MM.1S (cell line): ENCODE measurements at regions not wholly inside any gene's neighbourhood (a gene's known extent, or its start where the extent isn't known, plus 50 kb on each side); places are given as distances from the start of the nearest gene placed in this dataset.
"Not testable (repeated sequence)": the region's sequence is repeated elsewhere in the genome, so short reads cannot be mapped to it uniquely, and the experiment has no call there.

Experiments used
- DNase-seq: peaks from one replicate; pipeline ENCODE4 v3.0.0-alpha.2; 2015
- H2AFZ ChIP-seq: fragments of 300-600 bp; sonication (generic); 2 replicates; pipeline ENCODE4 v1.6.0; 2016; ENCODE audit warnings: antibody characterized with exemption, low read length
- H3F3A ChIP-seq: fragments of 300-600 bp; sonication (generic); 2 replicates; pipeline ENCODE4 v1.6.1; 2016; ENCODE audit warnings: mild to moderate bottlenecking, antibody characterized with exemption, low read length, moderate library complexity, mixed read lengths; ENCODE audit not compliant: insufficient read depth
- H3K27ac ChIP-seq: fragments of 300-600 bp; sonication (generic); 2 replicates; pipeline ENCODE4 v1.5.1; 2016; ENCODE audit warnings: mild to moderate bottlenecking, low read length
- H3K27me3 ChIP-seq: fragments of 300-600 bp; sonication (generic); replicated peaks from 2 replicates; pipeline ENCODE4 v1.6.0; 2016; ENCODE audit warnings: low read length; ENCODE audit not compliant: insufficient read depth
- H3K36me3 ChIP-seq: fragments of 300-600 bp; sonication (generic); replicated peaks from 2 replicates; pipeline ENCODE4 v1.6.1; 2016; ENCODE audit warnings: mild to moderate bottlenecking, low read length, mixed read lengths; ENCODE audit not compliant: insufficient read depth
- H3K4me1 ChIP-seq: fragments of 300-600 bp; sonication (generic); 2 replicates; pipeline ENCODE4 v1.6.1; 2016; ENCODE audit warnings: low read length, mixed read lengths
- H3K4me2 ChIP-seq: fragments of 300-600 bp; sonication (generic); 2 replicates; pipeline ENCODE4 v1.6.0; 2016; ENCODE audit warnings: low read depth, low read length
- H3K4me3 ChIP-seq: fragments of 300-600 bp; sonication (generic); 2 replicates; pipeline ENCODE4 v1.5.1; 2016; ENCODE audit warnings: low read length, mixed read lengths
- H3K79me2 ChIP-seq: fragments of 300-600 bp; sonication (generic); 2 replicates; pipeline ENCODE4 v1.6.1; 2016; ENCODE audit warnings: mixed run types, low read length, mixed read lengths
- H3K9ac ChIP-seq: fragments of 300-600 bp; sonication (generic); 2 replicates; pipeline ENCODE4 v1.6.1; 2016; ENCODE audit warnings: low read length, mixed read lengths
- H3K9me2 ChIP-seq: fragments of 300-600 bp; sonication (generic); replicated peaks from 2 replicates; pipeline ENCODE4 v1.6.1; 2016; ENCODE audit warnings: mild to moderate bottlenecking, low read length, mixed read lengths; ENCODE audit not compliant: insufficient read depth
- H3K9me3 ChIP-seq: fragments of 300-600 bp; sonication (generic); replicated peaks from 2 replicates; pipeline ENCODE4 v1.6.1; 2016; ENCODE audit warnings: mild to moderate bottlenecking, low read length, mixed read lengths; ENCODE audit not compliant: insufficient read depth
- H4K20me1 ChIP-seq: fragments of 300-600 bp; sonication (generic); 2 replicates; pipeline ENCODE4 v1.6.1; 2016; ENCODE audit warnings: mild to moderate bottlenecking, low read length, moderate library complexity, mixed read lengths; ENCODE audit not compliant: insufficient read depth
- EZH2 ChIP-seq: fragments of 300-600 bp; sonication (generic); optimal IDR thresholded peaks from 2 replicates; pipeline ENCODE3; 2017; ENCODE audit warnings: low read depth, mild to moderate bottlenecking, antibody characterized with exemption, low read length, mixed read lengths
- EZH2phosphoT487 ChIP-seq: fragments of 300-600 bp; sonication (generic); IDR thresholded peaks from 2 replicates; pipeline ENCODE4 v1.6.1; 2018; ENCODE audit warnings: antibody characterized with exemption, low read length
- TF ChIP-seq, protein P1 (sequence below): fragments of 300-600 bp; sonication (generic); IDR thresholded peaks from 2 replicates; pipeline ENCODE4 v1.5.1; 2016; ENCODE audit warnings: antibody characterized with exemption, low read length, mixed read lengths

DNA sequence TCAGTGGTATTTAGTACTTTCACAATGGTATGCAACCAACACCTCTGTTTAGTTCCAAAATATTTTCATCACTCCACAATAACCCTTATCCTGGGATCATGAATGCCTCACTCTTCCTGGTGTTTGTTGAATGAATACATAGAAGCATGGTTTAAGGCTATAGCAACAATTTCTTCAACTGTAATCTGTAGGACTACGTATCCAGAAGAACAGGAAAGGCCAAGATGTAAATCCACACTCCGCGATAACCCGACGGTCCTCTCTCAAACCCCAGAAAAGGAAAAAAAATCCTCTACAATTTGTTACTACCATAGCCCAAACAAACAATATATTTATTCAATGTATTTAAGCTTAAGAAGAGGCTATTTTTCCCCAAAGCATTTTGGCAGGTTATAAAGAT is 141.4 kb upstream of the SALL4 start:
- H3K4me2 ChIP-seq = no peak overlapping the region
- no peaks in the 10 kb centered on the region for H3K4me1 ChIP-seq
- no peaks in the 10 kb centered on the region for H3K27me3 ChIP-seq
- H4K20me1 ChIP-seq = no peaks in the 10 kb centered on the region
- DNase-seq = no peak
- no peaks in the 10 kb centered on the region for H3K36me3 ChIP-seq
- no peaks in the 10 kb centered on the region for H3F3A ChIP-seq
- H3K9ac ChIP-seq = no peak overlapping the region
- TF ChIP-seq, protein P1, sequence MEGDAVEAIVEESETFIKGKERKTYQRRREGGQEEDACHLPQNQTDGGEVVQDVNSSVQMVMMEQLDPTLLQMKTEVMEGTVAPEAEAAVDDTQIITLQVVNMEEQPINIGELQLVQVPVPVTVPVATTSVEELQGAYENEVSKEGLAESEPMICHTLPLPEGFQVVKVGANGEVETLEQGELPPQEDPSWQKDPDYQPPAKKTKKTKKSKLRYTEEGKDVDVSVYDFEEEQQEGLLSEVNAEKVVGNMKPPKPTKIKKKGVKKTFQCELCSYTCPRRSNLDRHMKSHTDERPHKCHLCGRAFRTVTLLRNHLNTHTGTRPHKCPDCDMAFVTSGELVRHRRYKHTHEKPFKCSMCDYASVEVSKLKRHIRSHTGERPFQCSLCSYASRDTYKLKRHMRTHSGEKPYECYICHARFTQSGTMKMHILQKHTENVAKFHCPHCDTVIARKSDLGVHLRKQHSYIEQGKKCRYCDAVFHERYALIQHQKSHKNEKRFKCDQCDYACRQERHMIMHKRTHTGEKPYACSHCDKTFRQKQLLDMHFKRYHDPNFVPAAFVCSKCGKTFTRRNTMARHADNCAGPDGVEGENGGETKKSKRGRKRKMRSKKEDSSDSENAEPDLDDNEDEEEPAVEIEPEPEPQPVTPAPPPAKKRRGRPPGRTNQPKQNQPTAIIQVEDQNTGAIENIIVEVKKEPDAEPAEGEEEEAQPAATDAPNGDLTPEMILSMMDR = no peak
- TF ChIP-seq EZH2 (no peak), EZH2phosphoT487 (no peak)
- no peaks in the 10 kb centered on the region for H3K9me2 ChIP-seq
- H3K9me3 ChIP-seq = no peaks in the 10 kb centered on the region
- H3K4me3 ChIP-seq = no peak overlapping the region
- H3K27ac ChIP-seq = no peak overlapping the region
- H3K79me2 ChIP-seq = no peaks in the 10 kb centered on the region
- H2AFZ ChIP-seq = no peak overlapping the region

DNA sequence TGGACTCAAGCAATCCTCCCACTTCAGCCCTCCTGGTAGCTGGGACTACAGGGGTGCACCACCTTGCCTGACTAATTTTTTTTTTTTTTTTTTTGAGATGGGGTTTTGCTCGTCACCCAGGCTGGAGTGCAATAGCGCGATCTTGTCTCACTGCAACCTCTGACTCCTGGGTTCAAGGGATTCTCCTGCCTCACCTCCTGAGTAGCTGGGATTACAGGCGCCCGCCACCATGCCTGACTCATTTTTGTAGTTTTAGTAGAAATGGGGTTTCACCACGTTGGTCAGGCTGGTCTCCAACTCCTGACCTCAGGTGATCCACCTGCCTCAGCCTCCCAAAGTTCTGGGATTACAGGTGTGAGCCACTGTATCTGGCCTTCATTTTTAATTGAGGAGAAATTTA is 141.0 kb upstream of the SALL4 start:
- not testable (repeated sequence) for H2AFZ ChIP-seq, H3K9me3 ChIP-seq, H3K79me2 ChIP-seq, H3K27ac ChIP-seq, H3F3A ChIP-seq, DNase-seq, H3K27me3 ChIP-seq, H3K9ac ChIP-seq, H3K4me3 ChIP-seq, H3K4me1 ChIP-seq, H3K9me2 ChIP-seq, H4K20me1 ChIP-seq, H3K36me3 ChIP-seq, H3K4me2 ChIP-seq

DNA sequence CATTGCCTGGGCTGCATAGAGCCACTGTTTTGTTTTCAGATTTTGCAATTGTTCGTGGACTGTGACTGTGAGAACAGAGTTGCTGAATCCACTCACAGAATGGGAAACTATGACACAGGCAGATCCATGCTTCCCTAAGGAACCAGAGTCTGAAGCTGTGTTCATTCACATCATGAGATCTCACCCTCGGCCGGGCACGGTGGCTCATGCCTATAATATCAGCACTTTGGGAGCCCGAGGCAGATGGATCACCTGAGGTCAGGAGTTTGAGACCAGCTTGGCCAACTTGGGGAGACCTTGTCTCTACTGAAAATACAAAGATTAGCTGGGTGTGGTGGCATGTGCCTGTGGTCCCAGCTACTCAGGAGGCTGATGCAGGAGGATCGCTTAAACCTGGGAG is 139.2 kb upstream of the SALL4 start:
- DNase-seq = no peak
- H3K27me3 ChIP-seq = no peaks in the 10 kb centered on the region
- H3K4me1 ChIP-seq = no peaks in the 10 kb centered on the region
- TF ChIP-seq EZH2phosphoT487 = no peak
- TF ChIP-seq, protein P1 = no peak
- no peak for TF ChIP-seq EZH2
- no peak overlapping the region for H2AFZ ChIP-seq
- no peaks in the 10 kb centered on the region for H3K36me3 ChIP-seq
- H3K9ac ChIP-seq = no peak overlapping the region
- H4K20me1 ChIP-seq = no peaks in the 10 kb centered on the region
- no peak overlapping the region for H3K4me3 ChIP-seq
- H3K27ac ChIP-seq = no peak overlapping the region
- H3K9me3 ChIP-seq = no peaks in the 10 kb centered on the region
- no peaks in the 10 kb centered on the region for H3K79me2 ChIP-seq
- no peaks in the 10 kb centered on the region for H3K9me2 ChIP-seq
- no peaks in the 10 kb centered on the region for H3F3A ChIP-seq
- H3K4me2 ChIP-seq = no peak overlapping the region

DNA sequence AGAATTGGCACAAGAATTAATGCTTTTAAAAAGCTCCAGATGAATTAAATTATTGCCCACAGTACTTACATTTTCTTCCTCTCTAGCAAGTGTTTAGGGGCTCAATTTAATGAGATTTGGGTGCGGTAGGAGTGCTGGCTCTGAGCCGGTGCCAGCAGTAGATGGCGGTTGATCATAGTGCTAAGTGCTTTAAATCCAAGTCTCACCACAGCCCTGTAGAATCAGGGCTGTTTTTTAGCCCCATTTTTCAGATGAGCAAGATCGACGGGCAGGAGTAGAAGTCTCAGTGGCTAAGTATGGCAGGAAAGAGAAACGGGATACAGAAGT is 136.9 kb upstream of the SALL4 start:
- no peaks in the 10 kb centered on the region for H3K4me1 ChIP-seq
- DNase-seq = no peak
- no peaks in the 10 kb centered on the region for H3K36me3 ChIP-seq

More for the DNA sequence above, 136.9 kb upstream of the SALL4 start:
- Histone ChIP-seq H3K27ac (no peak overlapping the region), H3K9me2 (no peaks in the 10 kb centered on the region), H3K79me2 (no peaks in the 10 kb centered on the region), H3K4me3 (no peak overlapping the region), H4K20me1 (no peaks in the 10 kb centered on the region), H3K4me2 (no peak overlapping the region), H2AFZ (no peak overlapping the region), H3K9ac (no peak overlapping the region), H3K27me3 (no peaks in the 10 kb centered on the region), H3K9me3 (no peaks in the 10 kb centered on the region), H3F3A (no peaks in the 10 kb centered on the region)
- TF ChIP-seq EZH2 (no peak), EZH2phosphoT487 (no peak)
- TF ChIP-seq, protein P1 = no peak
